Thymus (tissue), 11 donors: ENCODE measurements at regions not wholly inside any gene's neighbourhood (a gene's known extent, or its start where the extent isn't known, plus 50 kb on each side); places are given as distances from the start of the nearest gene placed in this dataset.

Experiments
- DNase-seq, 9 donors: peaks; one replicate each; pipeline ENCODE4 v3.0.0-alpha.2; 2013; ENCODE audit warnings: low spot score in 9 of 9, low read depth in 6 of 9, missing footprints in 1 of 9
- H3K27ac ChIP-seq, 2 donors: one replicate each; pipeline ENCODE4 v1.5.1; 2013; ENCODE audit warnings: control low read depth in 1 of 2, low read depth in 1 of 2, low read length in 1 of 2, mild to moderate bottlenecking in 1 of 2, moderate library complexity in 1 of 2
- H3K27me3 ChIP-seq, 2 donors: one replicate each; pipeline ENCODE4 v1.5.1; 2013; ENCODE audit warnings: low read length in 1 of 2; ENCODE audit not compliant: control insufficient read depth in 2 of 2, insufficient read depth in 1 of 2
- H3K36me3 ChIP-seq, 2 donors: one replicate each; pipeline ENCODE4 v1.5.1; 2013; ENCODE audit warnings: low read length in 1 of 2, mild to moderate bottlenecking in 1 of 2, moderate library complexity in 1 of 2; ENCODE audit not compliant: control insufficient read depth in 2 of 2, insufficient read depth in 2 of 2
- H3K4me1 ChIP-seq, 2 donors: one replicate each; pipeline ENCODE4 v1.5.1; 2013; ENCODE audit warnings: low read length in 2 of 2; ENCODE audit not compliant: control insufficient read depth in 2 of 2, insufficient read depth in 2 of 2
- H3K4me3 ChIP-seq, 2 donors: one replicate each; pipeline ENCODE4 v1.5.1; 2013; ENCODE audit warnings: low read length in 2 of 2, control low read depth in 1 of 2, mild to moderate bottlenecking in 1 of 2
- H3K9me3 ChIP-seq, 2 donors: one replicate each; pipeline ENCODE4 v1.5.1; 2013; ENCODE audit warnings: low read length in 1 of 2, mild to moderate bottlenecking in 1 of 2; ENCODE audit not compliant: control insufficient read depth in 2 of 2, insufficient read depth in 1 of 2
- WGBS: extraction: QIAGEN DNeasy Blood & Tissue Kit; methylation state at CpG from one replicate; pipeline ENCODE4 v1.1.7; 2013; 5-methylcytosine and 5-hydroxymethylcytosine counted together
- donor health status: healthy.

- H3K36me3 ChIP-seq, result no peaks in the 10 kb centered on the region
- H3K27ac ChIP-seq, result peak overlapping the region in 1 of 2 donors; percentile 20
- no peak for DNase-seq
- no peaks in the 10 kb centered on the region for H3K9me3 ChIP-seq
- H3K4me3 ChIP-seq, result no peak overlapping the region
- H3K4me1 ChIP-seq, result peaks cover 2 to 6% of the 10 kb centered on the region in 2 donors
- no peaks in the 10 kb centered on the region for H3K27me3 ChIP-seq
- 98% methylated on average over 6 of the region's 6 CpGs for WGBS
Measured at GRCh38 chr5:126359884-126360283, 63.3 kb upstream of the GRAMD2B start.

- Histone ChIP-seq H3K4me3 (no peak overlapping the region), H3K4me1 (peaks cover 0 to 4% of the 10 kb centered on the region in 2 donors), H3K36me3 (no peaks in the 10 kb centered on the region), H3K27ac (no peak overlapping the region), H3K9me3 (no peaks in the 10 kb centered on the region), H3K27me3 (no peaks in the 10 kb centered on the region)
- 91% methylated on average over 1 of the region's 1 CpG for WGBS
- peak in 1 of 9 donors; percentile 32 for DNase-seq
Measured at GRCh38 chr5:126360467-126360866, 62.7 kb upstream of the GRAMD2B start.

GRCh38 chr5:126363658-126364057, 59.6 kb upstream of the GRAMD2B start:
- Histone ChIP-seq H3K4me1 (peaks cover 0 to 4% of the 10 kb centered on the region in 2 donors), H3K27ac (no peak overlapping the region), H3K9me3 (no peaks in the 10 kb centered on the region), H3K27me3 (no peaks in the 10 kb centered on the region), H3K4me3 (no peak overlapping the region), H3K36me3 (no peaks in the 10 kb centered on the region)
- WGBS, result 93% methylated on average over 1 of the region's 1 CpG
- no peak for DNase-seq

GRCh38 chr5:126364206-126364902, 58.9 kb upstream of the GRAMD2B start:
- Histone ChIP-seq H3K4me1 (peaks cover 0 to 4% of the 10 kb centered on the region in 2 donors), H3K27me3 (no peaks in the 10 kb centered on the region), H3K9me3 (no peaks in the 10 kb centered on the region), H3K27ac (no peak overlapping the region), H3K4me3 (no peak overlapping the region), H3K36me3 (no peaks in the 10 kb centered on the region)
- 96% methylated on average over 4 of the region's 4 CpGs for WGBS
- DNase-seq, result no peak

GRCh38 chr5:126365446-126366198, 57.6 kb upstream of the GRAMD2B start:
- WGBS, result 95% methylated on average over 5 of the region's 5 CpGs
- DNase-seq, result no peak
- H3K27ac ChIP-seq, result no peak overlapping the region

GRCh38 chr5:126366199-126366560, 57.0 kb upstream of the GRAMD2B start:
- Histone ChIP-seq H3K4me1 (no peaks in the 10 kb centered on the region), H3K36me3 (no peaks in the 10 kb centered on the region), H3K4me3 (no peak overlapping the region), H3K27me3 (no peaks in the 10 kb centered on the region), H3K9me3 (no peaks in the 10 kb centered on the region), H3K27ac (no peak overlapping the region)
- DNase-seq, result no peak
- 85% methylated on average over 1 of the region's 1 CpG for WGBS

More at GRCh38 chr5:126365446-126366198, 57.6 kb upstream of the GRAMD2B start:
- Histone ChIP-seq H3K4me3 (no peak overlapping the region), H3K27me3 (no peaks in the 10 kb centered on the region), H3K36me3 (no peaks in the 10 kb centered on the region), H3K4me1 (no peaks in the 10 kb centered on the region), H3K9me3 (no peaks in the 10 kb centered on the region)

GRCh38 chr5:126368239-126368812, 54.9 kb upstream of the GRAMD2B start:
- Histone ChIP-seq H3K36me3 (no peaks in the 10 kb centered on the region), H3K4me3 (no peak overlapping the region), H3K27me3 (no peaks in the 10 kb centered on the region), H3K9me3 (no peaks in the 10 kb centered on the region), H3K4me1 (no peaks in the 10 kb centered on the region), H3K27ac (no peak overlapping the region)
- 98% methylated on average over 2 of the region's 2 CpGs for WGBS
- peak in 1 of 9 donors; percentile 17 for DNase-seq

GRCh38 chr5:126369083-126369482, 54.1 kb upstream of the GRAMD2B start:
- Histone ChIP-seq H3K4me1 (peaks cover 2 to 5% of the 10 kb centered on the region in 2 donors), H3K27ac (no peak overlapping the region), H3K27me3 (no peaks in the 10 kb centered on the region), H3K9me3 (no peaks in the 10 kb centered on the region), H3K36me3 (no peaks in the 10 kb centered on the region), H3K4me3 (no peak overlapping the region)
- DNase-seq, result no peak
- WGBS, result 97% methylated on average over 2 of the region's 2 CpGs
